HCT116 (cell line): ENCODE measurements at regions not wholly inside any gene's neighbourhood (a gene's known extent, or its start where the extent isn't known, plus 50 kb on each side); places are given as distances from the start of the nearest gene placed in this dataset.

Source experiments
- ATAC-seq: fragments of 200-7000 bp; cut with Tn5 transposase; 2 replicates; pipeline ENCODE4 v1.9.1; 2020; ENCODE audit warnings: mild to moderate bottlenecking, moderate library complexity
- BruUV-seq: library from RNA; stranded (reverse); fragments of 400-500 nt; replicated peaks from 2 replicates; lab custom pipeline; 2021; lab: Mats Ljungman, UMichigan
- CTCF ChIA-PET: fragments of 300-600 bp; sonication (Branson Sonifier 250); formaldehyde crosslinking; loops from one replicate; lab custom pipeline; 2021; ENCODE audit warnings: antibody characterized with exemption; lab: Charles Lee
- POLR2A ChIA-PET: fragments of 300-600, 350-600 bp; sonication (Branson Sonifier 250); formaldehyde crosslinking; loops from one replicate; lab custom pipeline; 2021; ENCODE audit warnings: antibody characterized with exemption; lab: Charles Lee
- RAD21 ChIA-PET, 2 experiments: fragments of 300-600 bp; sonication (Branson Sonifier 250); formaldehyde crosslinking; loops; one replicate each; lab custom pipeline; 2023; ENCODE audit warnings: low total read pairs in 2 of 2; ENCODE audit not compliant: uncharacterized antibody in 2 of 2, unreplicated experiment in 2 of 2, low non-redundant PET in 1 of 2; lab: Charles Lee
- DNase-seq: peaks from one replicate; pipeline ENCODE4 v3.0.0-alpha.2; 2010; ENCODE audit warnings: low read depth, low spot score
- H2AFZ ChIP-seq: fragments of 200-600 bp; shearing (Covaris generic), sonication (generic); 2 replicates; pipeline ENCODE4 v1.6.1; 2017; ENCODE audit warnings: low read depth, mixed run types, mixed read lengths, antibody characterized with exemption, low read length; ENCODE audit not compliant: poor library complexity, severe bottlenecking
- H3K27ac ChIP-seq: 2 replicates; pipeline ENCODE4 v1.5.1; 2012; ENCODE audit warnings: low read depth, low read length
- H3K27me3 ChIP-seq: fragments of 200-600 bp; sonication (generic); 2 replicates; pipeline ENCODE4 v1.6.1; 2016; ENCODE audit warnings: mixed run types, low read length, mixed read lengths; ENCODE audit not compliant: insufficient read depth
- H3K36me3 ChIP-seq, 2 experiments: fragments of 200-500 bp in 1 of 2; fragments of 200-600 bp in 1 of 2; sonication (Bioruptor generic) in 1 of 2; sonication (generic) in 1 of 2; 2 replicates each; pipeline versions ENCODE4 v1.5.1 to v1.6.1; 2014 to 2016; ENCODE audit warnings: low read length in 2 of 2, inconsistent platforms in 1 of 2, mixed read lengths in 1 of 2, mixed run types in 1 of 2; ENCODE audit not compliant: insufficient read depth in 2 of 2, control insufficient read depth in 1 of 2
- H3K4me1 ChIP-seq, 2 experiments: fragments of 200-600 bp in 1 of 2; sonication (generic) in 1 of 2; 2 replicates each; pipeline versions ENCODE4 v1.5.1 to v1.6.1; 2012 to 2017; ENCODE audit warnings: low read length in 2 of 2, inconsistent platforms in 1 of 2, mild to moderate bottlenecking in 1 of 2, mixed read lengths in 1 of 2, mixed run types in 1 of 2, moderate library complexity in 1 of 2; ENCODE audit not compliant: insufficient read depth in 2 of 2, control insufficient read depth in 1 of 2
- H3K4me2 ChIP-seq: fragments of 200-600 bp; sonication (generic); 2 replicates; pipeline ENCODE4 v1.6.1; 2017; ENCODE audit warnings: mixed run types, low read length, mixed read lengths
- H3K4me3 ChIP-seq, 2 experiments: fragments of 200-600 bp in 1 of 2; sonication (generic) in 1 of 2; replicated peaks in 1 of 2; 2 replicates each; pipeline ENCODE4 v1.5.1; 2011 to 2016; ENCODE audit warnings: low read length in 2 of 2, control low read depth in 1 of 2, low read depth in 1 of 2, mild to moderate bottlenecking in 1 of 2, mixed read lengths in 1 of 2, mixed run types in 1 of 2
- H3K79me2 ChIP-seq: fragments of 200-600 bp; sonication (generic); 2 replicates; pipeline ENCODE4 v1.6.1; 2017; ENCODE audit warnings: mild to moderate bottlenecking, mixed run types, low read length, moderate library complexity, mixed read lengths; ENCODE audit not compliant: insufficient read depth
- H3K9ac ChIP-seq: fragments of 200-600 bp; sonication (generic); 2 replicates; pipeline ENCODE4 v1.6.1; 2016; ENCODE audit warnings: low read length, mixed read lengths
- H3K9me2 ChIP-seq: fragments of 200-600 bp; sonication (generic), shearing (Covaris generic); 2 replicates; pipeline ENCODE4 v1.6.1; 2017; ENCODE audit warnings: mixed run types, mild to moderate bottlenecking, moderate library complexity; ENCODE audit not compliant: insufficient read depth
- H3K9me3 ChIP-seq, 2 experiments: fragments of 200-500 bp in 1 of 2; fragments of 200-600 bp in 1 of 2; sonication (Bioruptor generic) in 1 of 2; sonication (generic) in 1 of 2; 2 replicates each; pipeline ENCODE4 v1.6.1; 2014 to 2017; ENCODE audit warnings: low read length in 2 of 2, mixed read lengths in 2 of 2, inconsistent platforms in 1 of 2, low read depth in 1 of 2, mild to moderate bottlenecking in 1 of 2, mixed run types in 1 of 2, moderate library complexity in 1 of 2; ENCODE audit not compliant: control insufficient read depth in 1 of 2, insufficient read depth in 1 of 2
- H4K20me1 ChIP-seq: fragments of 200-600 bp; sonication (generic), shearing (Covaris generic); 2 replicates; pipeline ENCODE4 v1.6.1; 2017; ENCODE audit warnings: mixed run types, mild to moderate bottlenecking, moderate library complexity; ENCODE audit not compliant: insufficient read depth
- CEBPB ChIP-seq: IDR thresholded peaks from 2 replicates; pipeline ENCODE4 v1.6.1; 2012; ENCODE audit warnings: low read depth
- EZH2 ChIP-seq: fragments of 200-600 bp; sonication (generic); IDR thresholded peaks from 2 replicates; pipeline ENCODE4 v1.6.1; 2017; ENCODE audit warnings: antibody characterized with exemption, mixed run types
- EZH2phosphoT487 ChIP-seq: fragments of 200-600 bp; IDR thresholded peaks from 2 replicates; pipeline ENCODE4 v1.6.1; 2018; ENCODE audit warnings: antibody characterized with exemption, borderline replicate concordance
- FOSL1 ChIP-seq: IDR thresholded peaks from 2 replicates; pipeline ENCODE4 v1.6.1; 2012; ENCODE audit warnings: low read depth
- JUND ChIP-seq: IDR thresholded peaks from 2 replicates; pipeline ENCODE4 v1.6.1; 2012
- MAX ChIP-seq: IDR thresholded peaks from 2 replicates; pipeline ENCODE4 v1.6.1; 2012
- RAD21 ChIP-seq: IDR thresholded peaks from 2 replicates; pipeline ENCODE4 v1.6.1; 2012; ENCODE audit warnings: low read depth, mild to moderate bottlenecking
- REST ChIP-seq: IDR thresholded peaks from 2 replicates; pipeline ENCODE4 v1.6.1; 2012; ENCODE audit warnings: low read depth
- SRF ChIP-seq: IDR thresholded peaks from 2 replicates; pipeline ENCODE4 v1.6.1; 2012; ENCODE audit warnings: low read depth
- TCF7L2 ChIP-seq: IDR thresholded peaks from 2 replicates; pipeline ENCODE4 v1.7.0; 2011; ENCODE audit warnings: borderline replicate concordance, inconsistent platforms; ENCODE audit not compliant: insufficient read depth, insufficient read length; ENCODE audit errors: extremely low read depth
- YY1 ChIP-seq: IDR thresholded peaks from 2 replicates; pipeline ENCODE4 v1.6.1; 2011; ENCODE audit warnings: low read length, low read depth, moderate library complexity, mild to moderate bottlenecking; ENCODE audit not compliant: insufficient replicate concordance; ENCODE audit errors: extremely low read depth
- ZBTB33 ChIP-seq: IDR thresholded peaks from 2 replicates; pipeline ENCODE4 v1.6.1; 2011; ENCODE audit warnings: mild to moderate bottlenecking, low read length, moderate library complexity; ENCODE audit not compliant: insufficient replicate concordance; ENCODE audit errors: extremely low read depth
- ZNF274 ChIP-seq: fragments of 200-500 bp; sonication (Bioruptor generic); IDR thresholded peaks from 2 replicates; pipeline ENCODE4 v1.6.1; 2014; ENCODE audit warnings: mild to moderate bottlenecking, low read depth, low read length, inconsistent platforms
- intact Hi-C: fragments of 100-400 bp; cut with micrococcal nuclease; formaldehyde crosslinking; loops from 2 replicates; pipeline ENCODE4 v1.10.0; 2022

- no peak overlapping the region for H3K4me3 ChIP-seq
- ATAC-seq (no peak), DNase-seq (no peak)
- H2AFZ ChIP-seq: no peak overlapping the region
- no TSS peak for BruUV-seq
- ChIA-PET POLR2A (no interaction called here), RAD21 (no interaction called here), CTCF (no interaction called here)
- H3K27me3 ChIP-seq: no peaks in the 10 kb centered on the region
- H3K9me3 ChIP-seq: peaks cover 6 to 11% of the 10 kb centered on the region in 2 experiments; a peak in 2 of 4 replicates
- no peak for TF ChIP-seq EZH2phosphoT487
- TF ChIP-seq REST: no peak
- TF ChIP-seq ZNF274: no peak
- no peak for TF ChIP-seq RAD21
- no peak for TF ChIP-seq YY1
- H3K4me2 ChIP-seq: no peak overlapping the region
- H3K36me3 ChIP-seq: no peaks in the 10 kb centered on the region
- no peak overlapping the region for H3K27ac ChIP-seq
- no peak overlapping the region for H3K9ac ChIP-seq
- H3K79me2 ChIP-seq: no peaks in the 10 kb centered on the region
- intact Hi-C loops: no loop called here
- no peaks in the 10 kb centered on the region; the same call in 1 of the 2 replicates for H4K20me1 ChIP-seq
- no peaks in the 10 kb centered on the region for H3K9me2 ChIP-seq
- no peaks in the 10 kb centered on the region for H3K4me1 ChIP-seq
Observed at GRCh38 chr3:76897076-76897475, 142.8 kb upstream of the ROBO2 start.

- H3K36me3 ChIP-seq: no peaks in the 10 kb centered on the region
- no peak overlapping the region for H3K4me3 ChIP-seq
- ATAC-seq (no peak), DNase-seq (no peak)
- no peak for TF ChIP-seq SRF
- TF ChIP-seq JUND: no peak
- TF ChIP-seq MAX: no peak
- TF ChIP-seq YY1: no peak
- no peak for TF ChIP-seq TCF7L2
- no peak for TF ChIP-seq ZNF274
- no peak for TF ChIP-seq RAD21
- no peak for TF ChIP-seq EZH2
- no peak for TF ChIP-seq CEBPB
- no peak for TF ChIP-seq ZBTB33
- TF ChIP-seq EZH2phosphoT487: no peak
- no peak for TF ChIP-seq FOSL1
- ChIA-PET POLR2A (no interaction called here), RAD21 (no interaction called here), CTCF (no interaction called here)
- intact Hi-C loops: no loop called here
- peaks cover 10 to 15% of the 10 kb centered on the region in 2 experiments; a peak in 2 of 4 replicates for H3K9me3 ChIP-seq
- H3K9ac ChIP-seq: no peak overlapping the region
- H3K79me2 ChIP-seq: no peaks in the 10 kb centered on the region
- H3K9me2 ChIP-seq: no peaks in the 10 kb centered on the region
- H3K4me2 ChIP-seq: no peak overlapping the region
- no TSS peak for BruUV-seq
- no peaks in the 10 kb centered on the region for H3K4me1 ChIP-seq
- no peak overlapping the region for H2AFZ ChIP-seq
- no peaks in the 10 kb centered on the region for H3K27me3 ChIP-seq
- no peak overlapping the region for H3K27ac ChIP-seq
- H4K20me1 ChIP-seq: no peaks in the 10 kb centered on the region
Observed at GRCh38 chr3:76900596-76900995, 139.3 kb upstream of the ROBO2 start.
